Common myeloid progenitor, CD34-positive (primary cell): ENCODE measurements at regions not wholly inside any gene's neighbourhood (a gene's known extent, or its start where the extent isn't known, plus 50 kb on each side); places are given as distances from the start of the nearest gene placed in this dataset.

Source experiments
- CTCF ChIA-PET: fragments of 350-600 bp; sonication (Branson Sonifier 250); formaldehyde crosslinking; loops from one replicate; lab custom pipeline; 2021; ENCODE audit warnings: antibody characterized with exemption; lab: Charles Lee
- POLR2A ChIA-PET: fragments of 350-600 bp; sonication (Branson Sonifier 250); formaldehyde crosslinking; loops from one replicate; lab custom pipeline; 2021; ENCODE audit warnings: antibody characterized with exemption; lab: Charles Lee
- DNase-seq, 3 donors: peaks; one replicate each; pipeline versions ENCODE4 v3.0.0 to v3.0.0-alpha.2; 2013
- H3K27ac ChIP-seq, 2 experiments: 1 replicate in 1 of 2; 2 replicates in 1 of 2; pipeline ENCODE4 v1.7.0; 2013; ENCODE audit warnings: inconsistent platforms in 2 of 2, low read length in 2 of 2, mild to moderate bottlenecking in 2 of 2, low read depth in 1 of 2, moderate library complexity in 1 of 2; ENCODE audit not compliant: severe bottlenecking in 2 of 2, insufficient read depth in 1 of 2, poor library complexity in 1 of 2
- H3K27me3 ChIP-seq, 5 experiments: replicated peaks in 2 of 5; 1 replicate in 3 of 5; 2 replicates in 2 of 5; pipeline versions ENCODE4 v1.6.1 to v1.7.0; 2013; ENCODE audit warnings: low read length in 4 of 5, mild to moderate bottlenecking in 2 of 5, moderate library complexity in 2 of 5, inconsistent platforms in 1 of 5; ENCODE audit not compliant: insufficient read depth in 5 of 5, control insufficient read depth in 4 of 5
- H3K36me3 ChIP-seq, 4 experiments: 1 replicate in 2 of 4; 2 replicates in 2 of 4; pipeline versions ENCODE4 v1.6.1 to v1.7.0; 2013; ENCODE audit warnings: low read length in 3 of 4, control low read depth in 1 of 4, mild to moderate bottlenecking in 1 of 4; ENCODE audit not compliant: control insufficient read depth in 4 of 4, insufficient read depth in 4 of 4
- H3K4me1 ChIP-seq, 4 experiments: 1 replicate in 3 of 4; 2 replicates in 1 of 4; pipeline versions ENCODE4 v1.6.1 to v1.7.1; 2013; ENCODE audit warnings: low read length in 3 of 4, mild to moderate bottlenecking in 3 of 4, control low read depth in 1 of 4, inconsistent platforms in 1 of 4, moderate library complexity in 1 of 4; ENCODE audit not compliant: control insufficient read depth in 4 of 4, insufficient read depth in 4 of 4; ENCODE audit errors: control extremely low read depth in 1 of 4
- H3K4me3 ChIP-seq, 7 experiments: 1 replicate in 4 of 7; 2 replicates in 3 of 7; pipeline versions ENCODE4 v1.5.1 to v1.7.0; 2013; ENCODE audit warnings: mild to moderate bottlenecking in 7 of 7, low read length in 6 of 7, moderate library complexity in 6 of 7, inconsistent platforms in 2 of 7, low read depth in 2 of 7, control low read depth in 1 of 7; ENCODE audit not compliant: insufficient read depth in 4 of 7, control insufficient read depth in 1 of 7; ENCODE audit errors: extremely low read depth in 1 of 7
- H3K9me3 ChIP-seq, 5 experiments: 1 replicate in 4 of 5; 2 replicates in 1 of 5; pipeline versions ENCODE4 v1.6.1 to v1.7.1; 2013; ENCODE audit warnings: low read length in 4 of 5, mild to moderate bottlenecking in 2 of 5, inconsistent platforms in 1 of 5, low read depth in 1 of 5, moderate library complexity in 1 of 5; ENCODE audit not compliant: control insufficient read depth in 4 of 5, insufficient read depth in 2 of 5; ENCODE audit errors: control extremely low read depth in 1 of 5
- WGBS: methylation state at CpG from one replicate; pipeline ENCODE4 v1.1.5; 2013; ENCODE audit not compliant: insufficient coverage; 5-methylcytosine and 5-hydroxymethylcytosine counted together

DNA sequence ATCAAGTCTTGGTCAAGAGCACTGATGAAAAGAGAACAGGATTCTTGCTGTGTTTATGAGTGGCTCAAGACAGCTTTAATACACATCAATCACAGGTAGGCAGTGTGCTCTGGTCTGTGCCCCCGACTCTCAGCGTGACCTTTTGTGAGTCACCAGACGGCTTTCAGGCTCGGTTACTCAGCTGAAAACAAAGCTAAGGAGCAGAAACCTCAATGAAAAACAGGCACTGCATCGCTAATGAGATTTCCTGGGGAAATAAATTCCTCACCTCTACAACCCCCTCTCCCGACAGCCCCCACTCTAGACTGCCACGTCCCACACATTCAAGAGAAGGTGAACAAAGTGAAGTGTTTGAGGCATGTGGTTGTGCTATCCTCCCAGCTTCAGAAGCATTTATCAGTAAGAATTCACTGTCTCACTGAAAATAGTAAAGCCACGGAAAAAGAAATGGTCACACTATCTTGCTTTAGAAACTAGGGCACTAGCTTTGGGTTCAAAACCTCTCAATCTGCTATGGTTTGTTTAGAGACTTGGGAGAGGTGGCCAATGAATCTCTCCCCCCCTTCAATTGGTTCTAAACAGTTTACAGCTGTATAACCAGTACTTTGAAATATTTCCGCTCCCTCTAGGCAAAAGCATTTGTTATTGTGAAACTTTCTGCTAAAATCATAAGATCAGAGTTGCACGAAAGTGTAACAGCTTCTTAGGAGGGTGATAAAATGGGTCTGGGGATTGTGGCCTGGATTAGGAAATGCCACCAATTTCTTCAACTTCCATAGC lies 199.5 kb upstream of the PMFBP1 start:
- H3K27me3 ChIP-seq, result no peaks in the 10 kb centered on the region
- 82% methylated on average over 4 of the region's 10 CpGs for WGBS
- ChIA-PET POLR2A (no interaction called here), CTCF (no interaction called here)
- H3K9me3 ChIP-seq, result peaks cover 0 to 8% (median 2%) of the 10 kb centered on the region in 5 experiments
- H3K4me3 ChIP-seq, result no peak overlapping the region
- no peaks in the 10 kb centered on the region for H3K36me3 ChIP-seq
- no peaks in the 10 kb centered on the region for H3K4me1 ChIP-seq
- H3K27ac ChIP-seq, result no peak overlapping the region
- DNase-seq, result no peak

DNA sequence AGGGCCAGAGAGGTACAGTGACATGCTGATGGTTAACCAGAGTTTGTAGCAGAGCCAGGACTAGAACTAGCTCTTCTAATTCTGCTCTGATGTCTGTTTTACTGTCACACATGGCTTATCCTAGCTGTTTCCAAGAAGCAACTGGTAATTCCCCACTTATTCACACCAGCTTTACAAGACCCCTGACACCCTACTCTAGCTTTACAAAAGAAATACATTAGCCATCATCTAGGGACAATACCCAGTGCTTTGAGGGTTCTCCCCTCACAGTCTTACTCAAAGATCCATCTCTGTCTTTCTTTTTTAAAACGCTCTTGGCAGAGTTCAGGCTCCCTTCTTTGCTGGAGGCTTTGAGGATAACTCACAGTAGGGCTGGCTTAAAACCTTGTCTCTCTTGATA lies 197.3 kb upstream of the PMFBP1 start:
- H3K27me3 ChIP-seq, result no peaks in the 10 kb centered on the region
- no peaks in the 10 kb centered on the region for H3K4me1 ChIP-seq
- ChIA-PET POLR2A (no interaction called here), CTCF (interaction anchor here (0.6 kb wide), 1 partner anchor 30 kb away, joined by 3 read pairs; no protein-coding TSS in a partner anchor)
- no peak overlapping the region for H3K4me3 ChIP-seq
- no peak for DNase-seq
- no peak overlapping the region for H3K27ac ChIP-seq
- WGBS, result 100% methylated on average over 1 of the region's 1 CpG
- peaks cover 2 to 15% (median 4%) of the 10 kb centered on the region in 5 experiments for H3K9me3 ChIP-seq
- H3K36me3 ChIP-seq, result no peaks in the 10 kb centered on the region

DNA sequence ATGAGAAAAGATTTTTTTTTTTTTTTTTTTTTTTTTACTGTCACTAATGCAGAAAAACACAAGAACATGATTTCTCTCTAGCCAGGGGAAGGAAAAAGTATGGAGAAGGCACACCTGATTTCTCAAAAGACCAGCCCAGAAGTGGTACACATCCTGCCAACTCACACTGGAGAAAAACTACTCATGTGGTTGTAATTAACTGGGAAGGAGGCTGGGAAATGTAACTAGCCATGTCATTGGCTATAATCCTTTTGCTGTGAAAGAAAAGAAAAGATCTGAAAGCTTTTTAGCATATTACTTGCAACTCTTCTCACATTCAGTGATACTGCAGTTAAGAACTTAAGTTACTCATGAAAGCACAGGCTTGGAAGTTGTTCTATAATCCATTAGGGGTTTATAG lies 195.9 kb upstream of the PMFBP1 start:
- ChIA-PET POLR2A (no interaction called here), CTCF (no interaction called here)
- no peak for DNase-seq
- no peak overlapping the region for H3K27ac ChIP-seq
- no peaks in the 10 kb centered on the region for H3K36me3 ChIP-seq
- no peaks in the 10 kb centered on the region for H3K4me1 ChIP-seq
- H3K9me3 ChIP-seq, result peaks cover 2 to 15% (median 4%) of the 10 kb centered on the region in 5 experiments
- no peak overlapping the region for H3K4me3 ChIP-seq
- H3K27me3 ChIP-seq, result no peaks in the 10 kb centered on the region

DNA sequence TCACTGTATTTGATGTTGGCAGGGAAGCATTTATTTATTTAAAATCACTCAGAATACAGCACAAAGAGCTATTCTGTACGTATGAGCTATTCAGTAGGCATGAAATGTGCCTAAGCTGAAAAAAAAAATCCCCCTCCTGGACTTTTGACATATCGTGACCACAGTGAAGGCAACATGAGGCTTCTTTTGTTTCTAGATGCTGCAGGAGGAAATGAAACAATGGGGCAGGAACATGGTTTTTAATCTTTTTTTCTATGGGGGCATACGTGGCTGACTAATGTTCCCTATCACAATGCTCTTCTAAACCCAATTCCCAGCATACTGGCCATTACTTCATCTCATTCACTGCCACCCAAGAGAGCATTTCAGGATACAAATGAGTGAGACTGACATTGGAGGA lies 191.0 kb upstream of the PMFBP1 start:
- DNase-seq, result no peak
- H3K27me3 ChIP-seq, result no peaks in the 10 kb centered on the region
- POLR2A ChIA-PET, result no interaction called here
- no peak overlapping the region for H3K4me3 ChIP-seq
- H3K36me3 ChIP-seq, result no peaks in the 10 kb centered on the region
- CTCF ChIA-PET, result no interaction called here
- no peaks in the 10 kb centered on the region for H3K4me1 ChIP-seq
- no peak overlapping the region for H3K27ac ChIP-seq
- H3K9me3 ChIP-seq, result peaks cover 2 to 15% (median 4%) of the 10 kb centered on the region in 5 experiments
- WGBS, result 86% methylated on average over 1 of the region's 3 CpGs

DNA sequence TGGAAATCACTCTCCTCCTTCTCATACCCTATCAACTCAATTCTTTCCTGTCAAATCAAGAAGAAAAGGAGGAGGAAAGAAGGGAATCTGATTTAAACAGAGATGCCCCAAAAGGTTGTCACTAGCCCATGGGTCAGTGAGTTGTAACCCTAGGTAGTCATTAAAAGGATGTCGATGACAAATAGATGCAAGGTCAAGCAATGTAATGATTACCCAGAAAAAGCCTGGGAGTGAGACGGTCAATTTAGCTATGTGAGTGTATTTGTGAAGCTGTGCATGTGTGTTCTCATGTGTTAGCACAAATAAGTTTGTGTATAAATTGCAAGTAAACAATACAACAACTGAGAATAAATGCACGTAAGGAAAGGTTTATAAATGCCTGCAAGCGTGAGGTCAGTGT lies 190.5 kb upstream of the PMFBP1 start:
- no peaks in the 10 kb centered on the region for H3K4me1 ChIP-seq
- peaks cover 2 to 14% (median 4%) of the 10 kb centered on the region in 5 experiments for H3K9me3 ChIP-seq
- no peak overlapping the region for H3K27ac ChIP-seq
- CTCF ChIA-PET, result no interaction called here
- H3K36me3 ChIP-seq, result no peaks in the 10 kb centered on the region
- H3K4me3 ChIP-seq, result no peak overlapping the region
- POLR2A ChIA-PET, result no interaction called here
- DNase-seq, result no peak
- H3K27me3 ChIP-seq, result no peaks in the 10 kb centered on the region
- 100% methylated on average over 2 of the region's 4 CpGs for WGBS

DNA sequence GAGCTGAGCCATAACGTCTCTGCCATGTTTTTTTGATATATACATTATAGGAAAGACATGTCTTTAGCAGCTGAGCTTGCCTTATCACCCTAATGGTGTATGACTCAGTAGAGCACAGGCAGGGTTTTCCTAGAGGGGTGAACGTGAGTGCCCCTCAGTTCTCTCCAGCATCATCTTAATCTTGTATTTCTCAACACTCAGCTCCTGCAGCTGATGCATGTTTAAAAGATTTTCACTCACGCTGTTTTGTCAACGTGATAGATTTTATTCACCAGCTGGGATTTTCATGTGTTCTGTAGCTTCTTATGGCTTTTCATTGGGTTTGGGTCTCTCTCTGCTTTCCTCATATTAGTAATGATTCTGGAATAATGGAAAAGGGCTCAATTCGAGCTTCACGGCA lies 186.0 kb upstream of the PMFBP1 start:
- Histone ChIP-seq H3K4me1 (no peaks in the 10 kb centered on the region), H3K4me3 (no peak overlapping the region), H3K9me3 (no peaks in the 10 kb centered on the region), H3K27me3 (no peaks in the 10 kb centered on the region), H3K27ac (no peak overlapping the region), H3K36me3 (no peaks in the 10 kb centered on the region)
- ChIA-PET CTCF (no interaction called here), POLR2A (no interaction called here)
- WGBS, result 90% methylated on average over 4 of the region's 6 CpGs
- DNase-seq, result no peak

DNA sequence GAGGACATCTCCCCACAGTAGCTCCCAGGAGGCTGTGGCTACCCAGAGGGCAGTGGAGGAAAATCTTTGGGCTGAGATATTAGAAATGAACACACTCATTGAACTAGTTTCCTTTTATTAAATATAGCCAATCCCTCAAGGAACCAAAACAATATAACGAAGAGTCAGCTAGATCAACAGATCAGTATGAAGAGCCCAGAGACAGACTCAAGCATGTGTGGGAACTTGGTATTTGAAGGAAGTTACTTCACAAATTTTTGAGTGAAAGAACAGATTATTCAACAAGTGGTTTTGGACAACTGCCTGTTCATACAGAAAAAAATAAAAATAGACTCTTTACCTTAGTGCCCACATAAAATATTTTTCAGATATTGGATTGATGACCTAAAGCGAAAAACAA lies 183.6 kb upstream of the PMFBP1 start:
- Histone ChIP-seq H3K9me3 (no peaks in the 10 kb centered on the region), H3K27me3 (no peaks in the 10 kb centered on the region), H3K27ac (no peak overlapping the region), H3K4me3 (no peak overlapping the region), H3K4me1 (no peaks in the 10 kb centered on the region), H3K36me3 (no peaks in the 10 kb centered on the region)
- WGBS, result no CpG with 5 or more reads among the region's 2 CpGs
- CTCF ChIA-PET, result interaction anchor here (0.6 kb wide), 1 partner anchor 283 kb away, joined by 3 read pairs; no protein-coding TSS in a partner anchor
- no peak for DNase-seq
- POLR2A ChIA-PET, result no interaction called here
